HEK293 (cell line): ENCODE measurements at regions not wholly inside any gene's neighbourhood (a gene's known extent, or its start where the extent isn't known, plus 50 kb on each side); places are given as distances from the start of the nearest gene placed in this dataset.

Experiments
- CTCF ChIA-PET: fragments of 350-600 bp; formaldehyde crosslinking; extraction: SDS; loops from one replicate; lab custom pipeline; 2021; ENCODE audit warnings: antibody characterized with exemption; lab: Yijun Ruan, JAX
- POLR2A ChIA-PET: fragments of 300-600 bp; formaldehyde crosslinking; extraction: SDS; loops from one replicate; lab custom pipeline; 2020; ENCODE audit warnings: antibody characterized with exemption, inconsistent platforms; lab: Yijun Ruan, JAX
- H3K27ac ChIP-seq: fragments of 200-500 bp; sonication (Bioruptor generic); 2 replicates; pipeline ENCODE4 v1.5.1; 2014; ENCODE audit warnings: low read depth, low read length, control low read depth, inconsistent platforms; ENCODE audit errors: extremely low read depth
- H3K36me3 ChIP-seq, 2 experiments: fragments of 200-500 bp in 1 of 2; sonication (Bioruptor generic) in 1 of 2; 1 replicate in 1 of 2; 2 replicates in 1 of 2; pipeline ENCODE4 v1.5.1; 2014 to 2017; ENCODE audit warnings: inconsistent platforms in 2 of 2, low read length in 2 of 2; ENCODE audit not compliant: control insufficient read depth in 2 of 2, insufficient read depth in 1 of 2
- H3K4me1 ChIP-seq: fragments of 200-500 bp; sonication (Bioruptor generic); 2 replicates; pipeline ENCODE4 v1.5.1; 2014; ENCODE audit warnings: mild to moderate bottlenecking, low read length, inconsistent platforms; ENCODE audit not compliant: control insufficient read depth, insufficient read depth
- H3K4me3 ChIP-seq: 2 replicates; pipeline ENCODE4 v1.5.1; 2011; ENCODE audit warnings: low read depth, mild to moderate bottlenecking, control low read depth, low read length, moderate library complexity
- H3K9me3 ChIP-seq: fragments of 200-500 bp; sonication (Bioruptor generic); 2 replicates; pipeline ENCODE4 v1.5.1; 2014; ENCODE audit warnings: low read depth, low read length, inconsistent platforms; ENCODE audit not compliant: control insufficient read depth, insufficient read depth
- EGR2 ChIP-seq: fragments of 450-650 bp; formaldehyde crosslinking; IDR thresholded peaks from 2 replicates; pipeline ENCODE4 v1.5.1; 2016; ENCODE audit warnings: low read depth, missing biosample characterization, missing genetic modification characterization
- KLF7 ChIP-seq: fragments of 450-650 bp; formaldehyde crosslinking; IDR thresholded peaks from 2 replicates; pipeline ENCODE4 v1.5.1; 2016; ENCODE audit warnings: missing biosample characterization, missing genetic modification characterization, borderline replicate concordance
- PRDM1 ChIP-seq: fragments of 450-650 bp; formaldehyde crosslinking; IDR thresholded peaks from 2 replicates; pipeline ENCODE4; 2016; ENCODE audit warnings: missing biosample characterization, missing genetic modification characterization
- RBAK ChIP-seq: fragments of 450-650 bp; formaldehyde crosslinking; IDR thresholded peaks from 2 replicates; pipeline ENCODE4 v1.5.1; 2016; ENCODE audit warnings: missing biosample characterization, missing genetic modification characterization
- SETDB1 ChIP-seq: IDR thresholded peaks from one replicate; pipeline ENCODE4 v1.6.1; 2017; ENCODE audit warnings: mild to moderate bottlenecking, low read length, moderate library complexity, mixed read lengths; ENCODE audit not compliant: insufficient read length
- YY1 ChIP-seq: fragments of 450-650 bp; formaldehyde crosslinking; IDR thresholded peaks from 2 replicates; pipeline ENCODE4 v1.5.1; 2018; ENCODE audit warnings: missing biosample characterization, missing genetic modification characterization
- ZBTB20 ChIP-seq: fragments of 450-650 bp; formaldehyde crosslinking; IDR thresholded peaks from 2 replicates; pipeline ENCODE4 v1.5.1; 2016; ENCODE audit warnings: missing biosample characterization, missing genetic modification characterization
- ZBTB8A ChIP-seq: fragments of 450-650 bp; formaldehyde crosslinking; IDR thresholded peaks from 2 replicates; pipeline ENCODE4 v1.5.1; 2016; ENCODE audit warnings: missing biosample characterization, missing genetic modification characterization
- ZEB2 ChIP-seq: fragments of 450-650 bp; formaldehyde crosslinking; IDR thresholded peaks from 2 replicates; pipeline ENCODE4 v1.5.1; 2016; ENCODE audit warnings: missing biosample characterization, missing genetic modification characterization
- ZNF138 ChIP-seq: fragments of 450-650 bp; formaldehyde crosslinking; IDR thresholded peaks from 2 replicates; pipeline ENCODE4 v1.5.1; 2016; ENCODE audit warnings: missing biosample characterization, missing genetic modification characterization, borderline replicate concordance
- ZNF155 ChIP-seq: fragments of 450-650 bp; formaldehyde crosslinking; IDR thresholded peaks from 2 replicates; pipeline ENCODE4 v1.5.1; 2016; ENCODE audit warnings: missing biosample characterization, missing genetic modification characterization
- ZNF184 ChIP-seq: fragments of 450-650 bp; IDR thresholded peaks from 2 replicates; pipeline ENCODE4 v1.5.1; 2018; ENCODE audit warnings: missing biosample characterization, mild to moderate bottlenecking, missing genetic modification characterization
- ZNF394 ChIP-seq: fragments of 450-650 bp; formaldehyde crosslinking; IDR thresholded peaks from 2 replicates; pipeline ENCODE4 v1.5.1; 2016; ENCODE audit warnings: missing biosample characterization, missing genetic modification characterization, mild to moderate bottlenecking, moderate library complexity, borderline replicate concordance
- ZNF501 ChIP-seq: fragments of 450-650 bp; formaldehyde crosslinking; IDR thresholded peaks from 2 replicates; pipeline ENCODE4 v1.5.1; 2016; ENCODE audit warnings: missing biosample characterization, missing genetic modification characterization
- ZNF560 ChIP-seq: fragments of 450-650 bp; formaldehyde crosslinking; IDR thresholded peaks from 2 replicates; pipeline ENCODE4 v1.5.1; 2017; ENCODE audit warnings: missing biosample characterization, missing genetic modification characterization, borderline replicate concordance
- ZNF571 ChIP-seq: fragments of 450-650 bp; formaldehyde crosslinking; IDR thresholded peaks from 2 replicates; pipeline ENCODE4 v1.5.0; 2017; ENCODE audit warnings: missing biosample characterization, missing genetic modification characterization
- ZNF596 ChIP-seq: fragments of 450-650 bp; IDR thresholded peaks from 2 replicates; pipeline ENCODE4 v1.5.0; 2018; ENCODE audit warnings: missing biosample characterization, mild to moderate bottlenecking, missing genetic modification characterization, moderate library complexity
- ZNF664 ChIP-seq: fragments of 450-650 bp; formaldehyde crosslinking; IDR thresholded peaks from 2 replicates; pipeline ENCODE4 v1.5.1; 2016; ENCODE audit warnings: missing biosample characterization, missing genetic modification characterization
- ZNF791 ChIP-seq: fragments of 450-650 bp; formaldehyde crosslinking; IDR thresholded peaks from 2 replicates; pipeline ENCODE4 v1.5.1; 2016; ENCODE audit warnings: missing biosample characterization, missing genetic modification characterization
- TF ChIP-seq, protein P1 (sequence below): fragments of 450-650 bp; formaldehyde crosslinking; IDR thresholded peaks from 2 replicates; pipeline ENCODE4 v1.5.1; 2016; ENCODE audit warnings: missing biosample characterization, missing genetic modification characterization
- TF ChIP-seq, protein P2 (sequence below): fragments of 450-650 bp; formaldehyde crosslinking; IDR thresholded peaks from 2 replicates; pipeline ENCODE4 v1.5.1; 2016; ENCODE audit warnings: missing biosample characterization, missing genetic modification characterization
- TF ChIP-seq, protein P3 (sequence below): fragments of 450-650 bp; formaldehyde crosslinking; IDR thresholded peaks from 2 replicates; pipeline ENCODE4 v1.5.1; 2016; ENCODE audit warnings: missing biosample characterization, missing genetic modification characterization, low read depth

- Histone ChIP-seq H3K9me3 (no peaks in the 10 kb centered on the region), H3K27ac (no peak overlapping the region), H3K4me1 (no peaks in the 10 kb centered on the region), H3K4me3 (no peak overlapping the region), H3K36me3 (no peaks in the 10 kb centered on the region)
- ChIA-PET CTCF (interaction anchor here (0.6 to 0.7 kb wide), 2 partner anchors 20 to 1820 kb away, joined by 3 to 4 read pairs; no protein-coding TSS in a partner anchor), POLR2A (no interaction called here)
- TF ChIP-seq ZNF791 (no peak), ZNF571 (tag by site-specific recombination) (no peak), PRDM1 (tag by site-specific recombination) (no peak), ZNF501 (tag by site-specific recombination) (no peak), ZBTB8A (tag by site-specific recombination) (no peak), KLF7 (tag by site-specific recombination) (no peak), ZNF184 (tag by site-specific recombination) (no peak)
- TF ChIP-seq, protein P1, sequence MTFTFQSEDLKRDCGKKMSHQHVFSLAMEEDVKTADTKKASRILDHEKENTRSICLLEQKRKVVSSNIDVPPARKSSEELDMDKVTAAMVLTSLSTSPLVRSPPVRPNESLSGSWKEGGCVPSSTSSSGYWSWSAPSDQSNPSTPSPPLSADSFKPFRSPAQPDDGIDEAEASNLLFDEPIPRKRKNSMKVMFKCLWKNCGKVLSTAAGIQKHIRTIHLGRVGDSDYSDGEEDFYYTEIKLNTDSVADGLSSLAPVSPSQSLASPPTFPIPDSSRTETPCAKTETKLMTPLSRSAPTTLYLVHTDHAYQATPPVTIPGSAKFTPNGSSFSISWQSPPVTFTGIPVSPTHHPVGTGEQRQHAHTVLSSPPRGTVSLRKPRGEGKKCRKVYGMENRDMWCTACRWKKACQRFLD (tag by site-specific recombination): no peak
Observed at GRCh38 chr1:82932727-82933126, 1066.2 kb downstream of the TTLL7 start.

- TF ChIP-seq ZNF155 (tag by site-specific recombination): no peak
- TF ChIP-seq EGR2: no peak
- TF ChIP-seq ZEB2 (tag by site-specific recombination): no peak
- no peak for TF ChIP-seq ZNF394
- no peak for TF ChIP-seq YY1
- TF ChIP-seq ZBTB20 (tag by site-specific recombination): no peak
- TF ChIP-seq ZNF560 (tag by site-specific recombination): no peak
- TF ChIP-seq ZNF138 (tag by site-specific recombination): no peak
- TF ChIP-seq SETDB1: no peak
- TF ChIP-seq RBAK: no peak
- TF ChIP-seq, protein P2, sequence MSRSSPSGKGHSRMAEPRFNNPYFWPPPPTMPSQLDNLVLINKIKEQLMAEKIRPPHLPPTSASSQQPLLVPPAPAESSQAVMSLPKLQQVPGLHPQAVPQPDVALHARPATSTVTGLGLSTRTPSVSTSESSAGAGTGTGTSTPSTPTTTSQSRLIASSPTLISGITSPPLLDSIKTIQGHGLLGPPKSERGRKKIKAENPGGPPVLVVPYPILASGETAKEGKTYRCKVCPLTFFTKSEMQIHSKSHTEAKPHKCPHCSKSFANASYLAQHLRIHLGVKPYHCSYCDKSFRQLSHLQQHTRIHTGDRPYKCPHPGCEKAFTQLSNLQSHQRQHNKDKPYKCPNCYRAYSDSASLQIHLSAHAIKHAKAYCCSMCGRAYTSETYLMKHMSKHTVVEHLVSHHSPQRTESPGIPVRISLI (tag by site-specific recombination): no peak
- TF ChIP-seq, protein P3, sequence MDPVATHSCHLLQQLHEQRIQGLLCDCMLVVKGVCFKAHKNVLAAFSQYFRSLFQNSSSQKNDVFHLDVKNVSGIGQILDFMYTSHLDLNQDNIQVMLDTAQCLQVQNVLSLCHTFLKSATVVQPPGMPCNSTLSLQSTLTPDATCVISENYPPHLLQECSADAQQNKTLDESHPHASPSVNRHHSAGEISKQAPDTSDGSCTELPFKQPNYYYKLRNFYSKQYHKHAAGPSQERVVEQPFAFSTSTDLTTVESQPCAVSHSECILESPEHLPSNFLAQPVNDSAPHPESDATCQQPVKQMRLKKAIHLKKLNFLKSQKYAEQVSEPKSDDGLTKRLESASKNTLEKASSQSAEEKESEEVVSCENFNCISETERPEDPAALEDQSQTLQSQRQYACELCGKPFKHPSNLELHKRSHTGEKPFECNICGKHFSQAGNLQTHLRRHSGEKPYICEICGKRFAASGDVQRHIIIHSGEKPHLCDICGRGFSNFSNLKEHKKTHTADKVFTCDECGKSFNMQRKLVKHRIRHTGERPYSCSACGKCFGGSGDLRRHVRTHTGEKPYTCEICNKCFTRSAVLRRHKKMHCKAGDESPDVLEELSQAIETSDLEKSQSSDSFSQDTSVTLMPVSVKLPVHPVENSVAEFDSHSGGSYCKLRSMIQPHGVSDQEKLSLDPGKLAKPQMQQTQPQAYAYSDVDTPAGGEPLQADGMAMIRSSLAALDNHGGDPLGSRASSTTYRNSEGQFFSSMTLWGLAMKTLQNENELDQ (tag by site-specific recombination): no peak
- no peak for TF ChIP-seq ZNF596 (tag by site-specific recombination)
- TF ChIP-seq ZNF664 (tag by site-specific recombination): no peak
- no peak overlapping the region for H3K27ac ChIP-seq
- ChIA-PET CTCF (interaction anchor here (0.6 to 0.7 kb wide), 2 partner anchors 21 to 1821 kb away, joined by 3 to 4 read pairs; no protein-coding TSS in a partner anchor), POLR2A (no interaction called here)
- H3K9me3 ChIP-seq: no peaks in the 10 kb centered on the region
- no peaks in the 10 kb centered on the region for H3K36me3 ChIP-seq
- no peak overlapping the region for H3K4me3 ChIP-seq
- H3K4me1 ChIP-seq: no peaks in the 10 kb centered on the region
Observed at GRCh38 chr1:82932207-82932606, 1066.7 kb downstream of the TTLL7 start.
